ENCODE measurements at regions not wholly inside any gene's neighbourhood (a gene's known extent, or its start where the extent isn't known, plus 50 kb on each side); places are given as distances from the start of the nearest gene placed in this dataset.

DNA sequence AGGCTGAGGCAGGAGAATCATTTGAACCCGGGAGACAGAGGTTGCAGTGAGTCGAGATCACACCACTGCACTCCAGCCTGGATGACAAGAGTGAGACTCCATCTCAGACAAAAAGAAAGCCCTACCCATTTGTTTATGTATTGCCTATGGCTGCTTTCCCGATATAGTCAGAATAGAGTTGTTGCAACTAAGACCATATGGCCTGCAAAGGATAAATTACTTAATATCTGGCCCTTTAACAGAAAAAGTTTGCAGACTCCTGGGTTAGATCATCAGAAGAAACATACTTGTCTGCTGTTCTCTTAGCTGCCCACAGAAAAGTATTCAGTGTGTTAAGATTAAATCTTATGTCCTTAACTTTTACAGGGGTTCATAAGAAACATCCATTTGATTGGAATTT, 122.4 kb upstream of the VASH1 start:
- TF ChIP-seq POLR2A (IDR thresholded peaks at IDR 0.05; ENCODE audit: low read length) (no peak), GATA1 (IDR thresholded peaks at IDR 0.05; ENCODE audit: low read depth, low read length) (no peak)
